HG03175 (cell line): ENCODE measurements at regions not wholly inside any gene's neighbourhood (a gene's known extent, or its start where the extent isn't known, plus 50 kb on each side); places are given as distances from the start of the nearest gene placed in this dataset.
A peak's percentile ranks its signal among the peaks of the same experiment; 100 is the strongest.
"Not testable (repeated sequence)": the region's sequence is repeated elsewhere in the genome, so short reads cannot be mapped to it uniquely, and the experiment has no call there.

ENCODE experiments used
- ATAC-seq: cut with Tn5 transposase; IDR thresholded peaks from one replicate; pipeline ENCODE4 v1.9.1; 2021; ENCODE audit warnings: mild to moderate bottlenecking, moderate library complexity; ENCODE audit not compliant: unreplicated experiment

GRCh38 chr12:58068706-58069105 lies 127.3 kb downstream of the ATP23 start:
- ATAC-seq: no peak

DNA sequence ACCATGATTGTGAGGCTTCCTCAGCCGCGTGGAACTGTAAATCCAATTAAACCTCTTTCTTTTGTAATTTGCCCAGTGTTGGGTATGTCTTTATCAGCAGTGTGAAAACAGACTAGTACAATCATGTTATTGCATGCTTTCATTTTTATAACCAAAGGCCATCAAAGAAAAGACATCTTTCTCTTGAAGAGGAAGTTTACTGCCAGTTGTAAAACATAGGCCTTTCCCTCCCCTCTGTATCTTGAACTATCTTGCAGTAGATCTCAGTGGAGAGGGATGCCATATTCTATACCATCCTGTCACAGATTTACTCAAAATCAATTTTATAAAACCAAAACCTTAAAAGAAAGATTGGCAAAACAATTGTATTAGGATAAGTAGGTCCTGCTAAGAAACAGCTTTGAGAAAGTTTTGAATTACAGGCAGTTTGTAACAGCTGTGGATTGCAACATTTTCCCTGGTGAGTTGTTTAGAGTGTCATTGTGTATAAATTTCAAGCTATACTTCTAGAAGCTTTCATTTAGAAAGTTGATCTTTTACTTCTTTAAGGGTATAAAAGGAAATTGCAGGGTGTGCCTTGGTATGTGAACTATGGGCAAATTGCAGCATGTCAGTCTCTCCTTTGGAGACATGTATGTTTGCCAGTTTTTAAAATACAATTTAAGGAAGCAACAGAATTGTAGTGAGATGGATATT lies 128.0 kb downstream of the ATP23 start:
- no peak for ATAC-seq

- ATAC-seq: no peak
Observed at GRCh38 chr12:58071994-58072393, 130.6 kb downstream of the ATP23 start.

DNA sequence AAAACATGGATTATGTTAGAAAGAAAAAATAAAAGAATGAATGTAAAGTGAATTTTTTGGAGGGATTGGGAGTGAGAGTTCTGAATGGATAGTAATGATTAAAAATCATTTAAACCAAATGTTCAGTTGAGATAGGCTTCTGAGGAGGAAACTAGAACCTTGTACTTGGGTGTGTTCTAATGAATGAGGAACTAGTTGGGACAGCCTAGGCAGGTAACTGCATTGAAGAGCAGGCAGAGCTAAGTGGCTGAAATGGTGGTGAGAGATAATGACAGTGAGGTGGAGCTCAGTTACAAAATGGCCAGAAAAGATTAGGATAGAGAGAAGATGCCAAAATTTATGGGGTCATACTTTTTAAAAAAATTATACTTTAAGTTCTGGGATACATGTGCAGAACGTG lies 132.9 kb downstream of the ATP23 start:
- no peak for ATAC-seq

GRCh38 chr12:58079806-58080205 lies 138.4 kb downstream of the ATP23 start:
- ATAC-seq: no peak

DNA sequence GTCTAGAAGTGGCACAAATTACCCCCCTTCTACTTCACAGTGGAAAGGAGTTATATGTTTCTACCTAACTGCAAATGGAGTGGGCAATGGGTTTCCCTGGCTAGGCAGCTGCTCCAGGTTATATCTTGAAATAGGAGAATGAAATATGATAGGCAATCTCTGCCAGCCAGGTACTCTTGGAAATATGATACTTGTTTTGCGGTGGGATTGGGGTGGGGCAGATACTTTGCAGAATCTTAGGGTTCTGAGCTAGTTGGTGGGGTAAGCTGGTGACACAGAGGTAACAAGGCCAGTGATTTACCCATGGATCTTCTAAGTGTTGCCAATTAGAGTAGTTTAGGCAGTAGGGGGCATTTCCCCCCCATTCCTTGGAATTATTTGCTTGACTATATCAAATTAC lies 140.1 kb downstream of the ATP23 start:
- ATAC-seq: no peak

DNA sequence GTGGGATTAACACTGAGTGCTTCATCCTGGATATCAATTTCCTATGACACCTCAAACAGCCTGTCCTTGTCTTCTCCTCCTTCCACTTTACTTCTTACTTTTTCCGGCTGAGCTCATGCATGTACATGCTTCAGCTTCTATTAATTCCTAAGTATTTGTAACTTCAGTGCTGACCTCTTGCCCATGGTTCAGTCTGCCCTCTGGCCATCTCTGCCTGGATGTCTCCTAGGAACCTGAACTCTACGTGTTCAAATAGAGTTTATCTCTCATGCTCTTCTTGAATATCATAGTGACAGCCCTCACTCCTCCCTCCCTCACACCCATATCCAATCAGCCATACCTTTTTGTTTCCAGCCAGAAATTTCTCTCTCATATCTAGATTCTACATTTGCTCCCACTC lies 141.6 kb downstream of the ATP23 start:
- no peak for ATAC-seq

DNA sequence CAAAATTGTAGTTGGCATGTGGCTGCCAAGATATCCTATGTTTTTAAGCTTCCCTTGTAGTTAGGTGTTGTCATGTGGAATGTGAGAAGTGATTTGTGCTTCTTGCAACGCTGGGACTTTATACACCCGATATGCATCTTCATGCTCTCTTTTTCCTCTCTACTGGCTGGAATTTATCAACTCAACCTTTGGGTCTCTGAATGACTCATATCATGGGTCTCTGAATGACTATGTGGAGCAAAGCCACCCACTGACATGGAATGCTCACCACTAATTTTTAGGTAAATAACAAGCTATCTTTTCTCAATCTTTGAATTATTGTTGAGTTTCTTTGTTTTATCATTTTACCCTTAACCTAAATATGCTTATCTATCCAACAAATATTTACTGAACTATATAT lies 144.6 kb downstream of the ATP23 start:
- no peak for ATAC-seq

GRCh38 chr12:58086930-58087329 lies 145.6 kb downstream of the ATP23 start:
- no peak for ATAC-seq

- ATAC-seq: no peak
Observed at GRCh38 chr12:58087423-58088127, 146.2 kb downstream of the ATP23 start.

- no peak for ATAC-seq
Observed at GRCh38 chr12:58089588-58089987, 148.2 kb downstream of the ATP23 start.

- ATAC-seq: no peak
Observed at GRCh38 chr12:58090685-58091084, 149.3 kb downstream of the ATP23 start.

- peak; percentile 69 for ATAC-seq
Observed at GRCh38 chr12:58095002-58095401, 153.6 kb downstream of the ATP23 start.

GRCh38 chr12:58097741-58098140 lies 156.4 kb downstream of the ATP23 start:
- ATAC-seq: no peak

DNA sequence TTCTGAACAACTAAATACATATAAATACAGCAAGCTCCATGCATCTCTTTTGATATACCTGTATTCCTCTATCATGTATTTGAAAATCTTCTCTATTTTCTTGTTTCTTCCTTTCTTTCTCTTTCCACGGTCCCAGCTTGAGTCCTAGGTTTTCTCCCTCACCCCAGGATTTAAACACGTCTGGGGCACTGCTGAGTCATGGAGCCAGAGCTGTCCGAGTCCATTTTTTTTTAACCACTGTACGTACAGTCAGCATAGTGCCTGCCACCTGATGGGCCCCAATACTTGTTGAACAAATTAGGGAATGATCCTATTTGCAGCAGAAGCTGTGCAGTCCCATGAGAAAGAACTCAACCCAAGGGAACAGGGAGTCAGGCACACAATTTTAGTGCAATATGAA lies 158.1 kb downstream of the ATP23 start:
- ATAC-seq: no peak

- no peak for ATAC-seq
Observed at GRCh38 chr12:58104351-58104755, 163.0 kb downstream of the ATP23 start.

DNA sequence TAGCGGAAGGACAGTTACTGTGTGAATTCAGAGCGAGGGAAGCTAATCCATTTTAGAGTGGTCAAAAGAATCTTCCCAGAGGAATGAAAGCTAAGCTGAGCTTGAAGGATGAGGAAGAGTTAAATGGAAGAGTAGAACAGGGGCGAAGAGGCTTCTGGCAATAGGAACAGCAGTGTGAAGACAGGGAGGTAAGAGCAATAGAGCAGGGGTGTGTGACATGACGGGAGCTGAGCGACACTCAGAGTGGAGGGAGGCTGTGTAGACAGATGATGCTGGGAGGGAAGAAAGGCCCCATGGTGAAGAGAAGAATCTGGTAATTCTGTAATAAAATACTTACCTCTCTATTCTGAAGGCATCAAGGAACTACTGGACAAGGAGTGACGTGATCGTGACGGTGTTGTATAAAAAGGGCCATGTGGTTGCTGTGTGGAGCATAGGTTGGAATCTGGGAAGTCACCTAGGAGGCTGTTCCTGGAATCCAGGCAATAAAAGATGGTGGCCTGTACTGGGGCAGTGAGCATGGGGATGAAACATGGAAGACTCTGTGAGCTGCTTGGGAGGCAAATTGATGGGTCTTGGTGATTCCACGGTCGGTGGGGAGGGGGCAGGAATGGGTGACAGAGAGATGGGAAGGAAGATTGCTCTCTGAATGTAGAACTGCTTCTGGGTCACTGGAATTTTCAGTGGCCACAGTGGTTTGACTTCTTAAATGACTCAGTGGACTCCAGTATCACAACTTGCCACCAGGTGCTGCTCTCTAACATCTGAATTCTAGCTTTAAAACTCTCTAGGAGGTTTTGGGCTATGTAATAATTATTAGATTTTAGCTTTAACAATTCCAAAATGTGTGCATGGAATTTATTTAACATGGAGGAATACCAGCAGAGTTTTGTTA lies 164.1 kb downstream of the ATP23 start:
- ATAC-seq: no peak

GRCh38 chr12:58106195-58106594 lies 164.8 kb downstream of the ATP23 start:
- no peak for ATAC-seq

GRCh38 chr12:58117201-58117600 lies 175.8 kb downstream of the ATP23 start:
- ATAC-seq: no peak

DNA sequence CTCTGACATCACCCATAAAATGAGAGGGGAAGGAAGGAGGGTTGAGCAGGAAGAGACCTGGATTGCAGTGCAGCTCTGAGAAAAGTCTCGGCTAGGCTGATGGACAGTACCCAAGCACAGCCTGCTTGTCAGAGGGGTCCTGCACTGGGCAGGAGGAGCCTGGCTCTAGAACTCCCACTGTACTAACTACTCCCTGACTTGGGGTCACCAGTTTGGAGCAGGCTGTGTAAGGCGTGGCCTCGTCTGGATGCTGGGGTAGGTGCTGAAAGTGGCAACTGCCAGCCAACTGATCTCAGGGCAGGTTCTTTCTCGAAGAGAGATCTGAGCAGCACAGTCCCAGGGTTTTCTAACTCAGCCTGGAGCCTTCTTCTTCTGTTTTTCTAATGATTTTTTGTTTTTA lies 176.3 kb downstream of the ATP23 start:
- ATAC-seq: no peak

DNA sequence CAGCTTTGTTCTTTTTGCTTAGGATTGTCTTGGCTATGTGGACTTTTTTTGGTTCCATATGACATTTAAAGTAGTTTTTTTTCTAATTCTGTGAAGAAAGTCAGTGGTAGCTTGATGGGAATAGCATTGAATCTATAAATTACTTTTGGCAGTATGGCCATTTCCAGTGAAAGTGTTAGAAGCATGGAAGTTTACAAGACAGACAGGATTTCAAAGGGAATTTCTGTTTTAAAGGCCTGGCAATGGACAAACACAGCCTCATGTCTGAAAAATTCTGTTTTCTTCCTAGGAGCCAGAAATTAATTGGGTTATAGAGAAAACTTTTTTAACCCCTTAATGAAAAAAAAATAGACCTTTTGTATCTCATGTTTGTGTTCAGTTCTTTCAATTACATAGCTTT lies 184.4 kb downstream of the ATP23 start:
- ATAC-seq: not testable (repeated sequence)
